BLaER1 (cell line): ENCODE measurements at regions not wholly inside any gene's neighbourhood (a gene's known extent, or its start where the extent isn't known, plus 50 kb on each side); places are given as distances from the start of the nearest gene placed in this dataset.

Source experiments
- H3K27ac ChIP-seq: shearing (Covaris generic); formaldehyde crosslinking; 2 replicates; pipeline ENCODE4 v1.8.1; 2022
- H3K27me3 ChIP-seq: shearing (Covaris generic); formaldehyde crosslinking; 2 replicates; pipeline ENCODE4 v1.8.1; 2022
- H3K36me3 ChIP-seq: shearing (Covaris generic); formaldehyde crosslinking; 2 replicates; pipeline ENCODE4 v1.8.1; 2022
- H3K4me1 ChIP-seq: shearing (Covaris generic); formaldehyde crosslinking; 2 replicates; pipeline ENCODE4 v1.8.1; 2022
- H3K4me2 ChIP-seq: shearing (Covaris generic); formaldehyde crosslinking; 2 replicates; pipeline ENCODE4 v1.8.1; 2022
- H3K4me3 ChIP-seq: shearing (Covaris generic); formaldehyde crosslinking; 2 replicates; pipeline ENCODE4 v1.8.1; 2022
- H3K9ac ChIP-seq: shearing (Covaris generic); formaldehyde crosslinking; 2 replicates; pipeline ENCODE4 v1.8.1; 2022
- H3K9me3 ChIP-seq: shearing (Covaris generic); formaldehyde crosslinking; 2 replicates; pipeline ENCODE4 v1.8.1; 2022
- H4K20me1 ChIP-seq: shearing (Covaris generic); formaldehyde crosslinking; 2 replicates; pipeline ENCODE4 v1.8.1; 2022
- Cebpa-rat ChIP-seq: shearing (Covaris generic); IDR thresholded peaks from 2 replicates; pipeline ENCODE4 v1.8.1; 2022

GRCh38 chr3:90043287-90043686 lies 935.9 kb downstream of the EPHA3 start:
- Histone ChIP-seq H3K9ac (no peak overlapping the region), H3K9me3 (no peaks in the 10 kb centered on the region), H3K4me1 (no peaks in the 10 kb centered on the region), H4K20me1 (no peaks in the 10 kb centered on the region), H3K4me3 (no peak overlapping the region), H3K27me3 (no peaks in the 10 kb centered on the region), H3K4me2 (no peak overlapping the region), H3K27ac (no peak overlapping the region), H3K36me3 (no peaks in the 10 kb centered on the region)
- no peak for TF ChIP-seq Cebpa-rat

- no peak overlapping the region for H3K9ac ChIP-seq
- no peaks in the 10 kb centered on the region for H3K9me3 ChIP-seq
- H4K20me1 ChIP-seq: no peaks in the 10 kb centered on the region
- H3K4me1 ChIP-seq: no peaks in the 10 kb centered on the region
- no peak for TF ChIP-seq Cebpa-rat
- no peaks in the 10 kb centered on the region for H3K27me3 ChIP-seq
- H3K4me2 ChIP-seq: no peak overlapping the region
- no peak overlapping the region for H3K4me3 ChIP-seq
- H3K27ac ChIP-seq: no peak overlapping the region
- H3K36me3 ChIP-seq: no peaks in the 10 kb centered on the region
Observed at GRCh38 chr3:90044084-90044816, 936.8 kb downstream of the EPHA3 start.

- no peaks in the 10 kb centered on the region for H3K4me1 ChIP-seq
- no peaks in the 10 kb centered on the region for H3K36me3 ChIP-seq
- H3K9ac ChIP-seq: no peak overlapping the region
Observed at GRCh38 chr3:90052425-90052950, 945.1 kb downstream of the EPHA3 start.

GRCh38 chr3:90054311-90054710 lies 946.9 kb downstream of the EPHA3 start:
- Histone ChIP-seq H3K4me3 (no peak overlapping the region), H3K27me3 (no peaks in the 10 kb centered on the region), H3K4me1 (no peaks in the 10 kb centered on the region), H4K20me1 (no peaks in the 10 kb centered on the region), H3K9ac (no peak overlapping the region), H3K4me2 (no peak overlapping the region), H3K36me3 (no peaks in the 10 kb centered on the region), H3K9me3 (no peaks in the 10 kb centered on the region), H3K27ac (no peak overlapping the region)
- TF ChIP-seq Cebpa-rat: no peak

More at GRCh38 chr3:90052425-90052950, 945.1 kb downstream of the EPHA3 start:
- H3K27me3 ChIP-seq: no peaks in the 10 kb centered on the region
- H4K20me1 ChIP-seq: no peaks in the 10 kb centered on the region
- no peak overlapping the region for H3K27ac ChIP-seq
- H3K4me2 ChIP-seq: no peak overlapping the region
- no peak for TF ChIP-seq Cebpa-rat
- H3K9me3 ChIP-seq: no peaks in the 10 kb centered on the region
- no peak overlapping the region for H3K4me3 ChIP-seq

- Histone ChIP-seq H3K9ac (no peak overlapping the region), H3K9me3 (no peaks in the 10 kb centered on the region), H3K4me3 (no peak overlapping the region), H4K20me1 (no peaks in the 10 kb centered on the region), H3K4me2 (no peak overlapping the region), H3K27me3 (no peaks in the 10 kb centered on the region), H3K27ac (no peak overlapping the region), H3K36me3 (no peaks in the 10 kb centered on the region), H3K4me1 (no peaks in the 10 kb centered on the region)
- TF ChIP-seq Cebpa-rat: no peak
Observed at GRCh38 chr3:90055666-90056065, 948.2 kb downstream of the EPHA3 start.

- no peaks in the 10 kb centered on the region for H3K27me3 ChIP-seq
- no peaks in the 10 kb centered on the region for H4K20me1 ChIP-seq
- no peak overlapping the region for H3K9ac ChIP-seq
- no peaks in the 10 kb centered on the region for H3K9me3 ChIP-seq
- H3K27ac ChIP-seq: no peak overlapping the region
- no peak overlapping the region for H3K4me2 ChIP-seq
- H3K4me1 ChIP-seq: no peaks in the 10 kb centered on the region
- no peaks in the 10 kb centered on the region for H3K36me3 ChIP-seq
- no peak for TF ChIP-seq Cebpa-rat
- no peak overlapping the region for H3K4me3 ChIP-seq
Observed at GRCh38 chr3:90056281-90057032, 949.0 kb downstream of the EPHA3 start.

- Histone ChIP-seq H3K27ac (no peak overlapping the region), H3K9me3 (no peaks in the 10 kb centered on the region), H3K27me3 (no peaks in the 10 kb centered on the region), H3K36me3 (no peaks in the 10 kb centered on the region), H3K4me2 (no peak overlapping the region), H3K4me3 (no peak overlapping the region), H3K4me1 (no peaks in the 10 kb centered on the region), H4K20me1 (no peaks in the 10 kb centered on the region), H3K9ac (no peak overlapping the region)
- no peak for TF ChIP-seq Cebpa-rat
Observed at GRCh38 chr3:90062016-90062415, 954.6 kb downstream of the EPHA3 start.

GRCh38 chr3:90062631-90063200 lies 955.3 kb downstream of the EPHA3 start:
- Histone ChIP-seq H3K27me3 (no peaks in the 10 kb centered on the region), H3K4me2 (no peak overlapping the region), H3K36me3 (no peaks in the 10 kb centered on the region), H3K27ac (no peak overlapping the region), H3K4me3 (no peak overlapping the region), H3K9me3 (no peaks in the 10 kb centered on the region), H3K4me1 (no peaks in the 10 kb centered on the region), H3K9ac (no peak overlapping the region), H4K20me1 (no peaks in the 10 kb centered on the region)
- no peak for TF ChIP-seq Cebpa-rat

- H3K27ac ChIP-seq: no peak overlapping the region
- no peaks in the 10 kb centered on the region for H3K36me3 ChIP-seq
- no peak overlapping the region for H3K4me3 ChIP-seq
- H3K4me2 ChIP-seq: no peak overlapping the region
- no peaks in the 10 kb centered on the region for H3K27me3 ChIP-seq
- H3K9me3 ChIP-seq: no peaks in the 10 kb centered on the region
- H4K20me1 ChIP-seq: no peaks in the 10 kb centered on the region
- no peaks in the 10 kb centered on the region for H3K4me1 ChIP-seq
- no peak for TF ChIP-seq Cebpa-rat
- no peak overlapping the region for H3K9ac ChIP-seq
Observed at GRCh38 chr3:90068783-90069182, 961.4 kb downstream of the EPHA3 start.

- Histone ChIP-seq H3K9ac (no peak overlapping the region), H3K4me2 (no peak overlapping the region), H3K27me3 (no peaks in the 10 kb centered on the region)
Observed at GRCh38 chr3:90069748-90070147, 962.3 kb downstream of the EPHA3 start.

More at GRCh38 chr3:90069748-90070147, 962.3 kb downstream of the EPHA3 start:
- Histone ChIP-seq H3K36me3 (no peaks in the 10 kb centered on the region), H4K20me1 (no peaks in the 10 kb centered on the region), H3K4me3 (no peak overlapping the region), H3K4me1 (no peaks in the 10 kb centered on the region), H3K9me3 (no peaks in the 10 kb centered on the region), H3K27ac (no peak overlapping the region)
- no peak for TF ChIP-seq Cebpa-rat
